GM12878 (cell line): ENCODE measurements at regions not wholly inside any gene's neighbourhood (a gene's known extent, or its start where the extent isn't known, plus 50 kb on each side); places are given as distances from the start of the nearest gene placed in this dataset.

Source experiments
- ATAC-seq: fragments of 200-7000 bp; cut with Tn5 transposase; 3 replicates; pipeline ENCODE4 v1.9.1; 2020; ENCODE audit warnings: mild to moderate bottlenecking, moderate library complexity
- BruUV-seq: library from RNA; stranded (reverse); fragments of 400-500 nt; replicated peaks from 2 replicates; lab custom pipeline; 2021; lab: Mats Ljungman, UMichigan
- CTCF ChIA-PET: fragments of 300-600 bp; sonication (Branson Sonifier 250); formaldehyde crosslinking; extraction: SDS; loops from one replicate; lab custom pipeline; 2021; ENCODE audit warnings: inconsistent platforms; lab: Yijun Ruan, JAX
- POLR2A ChIA-PET: fragments of 350-600 bp; formaldehyde crosslinking; extraction: SDS; loops from one replicate; lab custom pipeline; 2021; ENCODE audit warnings: inconsistent platforms; lab: Charles Lee
- RAD21 ChIA-PET: fragments of 300-600 bp; sonication (Branson Sonifier 250); formaldehyde crosslinking; loops from one replicate; lab custom pipeline; 2023; ENCODE audit warnings: antibody characterized with exemption; ENCODE audit not compliant: unreplicated experiment; lab: Charles Lee
- SMC1A ChIA-PET: fragments of 300-600 bp; sonication (Branson Sonifier 250); formaldehyde crosslinking; loops from one replicate; lab custom pipeline; 2023; ENCODE audit not compliant: unreplicated experiment, uncharacterized antibody; lab: Charles Lee
- DNase-seq: peaks from one replicate; pipeline ENCODE4 v3.0.0-alpha.2; 2011; ENCODE audit warnings: low read depth, low spot score
- FAIRE-seq: peaks from 3 replicates; lab custom pipeline; 2011; peaks lifted over from hg19 to GRCh38; lab: Jason Lieb, UNC
- H2AFZ ChIP-seq: 2 replicates; pipeline ENCODE4 v1.6.0; 2011; ENCODE audit warnings: low read depth, low read length, control low read depth; ENCODE audit not compliant: control insufficient read depth
- H3K27ac ChIP-seq: 2 replicates; pipeline ENCODE4 v1.5.1; 2011; ENCODE audit warnings: control low read depth; ENCODE audit not compliant: control insufficient read depth, insufficient read depth
- H3K27me3 ChIP-seq, 2 experiments: replicated peaks in 1 of 2; 2 replicates each; pipeline versions ENCODE4 v1.6.0 to v1.6.1; 2011; ENCODE audit warnings: low read length in 1 of 2; ENCODE audit not compliant: control insufficient read depth in 2 of 2, insufficient read depth in 2 of 2
- H3K36me3 ChIP-seq, 2 experiments: 2 replicates each; pipeline ENCODE4 v1.5.1; 2011; ENCODE audit warnings: low read length in 1 of 2; ENCODE audit not compliant: control insufficient read depth in 2 of 2, insufficient read depth in 2 of 2
- H3K4me1 ChIP-seq: 2 replicates; pipeline ENCODE4 v1.6.1; 2011; ENCODE audit warnings: mild to moderate bottlenecking, low read length, moderate library complexity, mixed read lengths; ENCODE audit not compliant: control insufficient read depth, insufficient read depth
- H3K4me2 ChIP-seq: 2 replicates; pipeline ENCODE4 v1.6.0; 2011; ENCODE audit warnings: control low read depth; ENCODE audit not compliant: control insufficient read depth, insufficient read depth
- H3K4me3 ChIP-seq: fragments of 200-600 bp; sonication (generic); 2 replicates; pipeline ENCODE4 v1.5.1; 2016
- H3K79me2 ChIP-seq: 2 replicates; pipeline ENCODE4 v1.6.0; 2011; ENCODE audit warnings: low read length; ENCODE audit not compliant: control insufficient read depth, insufficient read depth
- H3K9ac ChIP-seq: 2 replicates; pipeline ENCODE4 v1.8.0; 2011; ENCODE audit warnings: low read length, control low read depth, mixed read lengths; ENCODE audit not compliant: control insufficient read depth, insufficient read depth
- H3K9me3 ChIP-seq: replicated peaks from 3 replicates; pipeline ENCODE4 v1.5.1; 2011; ENCODE audit warnings: mild to moderate bottlenecking, low read length; ENCODE audit not compliant: control insufficient read depth, insufficient read depth
- H4K20me1 ChIP-seq: 2 replicates; pipeline ENCODE4 v1.6.0; 2011; ENCODE audit not compliant: control insufficient read depth, insufficient read depth
- BCL11A ChIP-seq: IDR thresholded peaks from 2 replicates; pipeline ENCODE4 v1.6.1; 2011; ENCODE audit warnings: low read depth, low read length
- IKZF2 ChIP-seq, 2 experiments: fragments of 450-650 bp; IDR thresholded peaks; 2 replicates each; pipeline ENCODE4 v1.6.1; 2017; ENCODE audit warnings: mild to moderate bottlenecking in 2 of 2, moderate library complexity in 2 of 2
- NFYA ChIP-seq: IDR thresholded peaks from 2 replicates; pipeline ENCODE4 v1.6.1; 2011; ENCODE audit warnings: low read depth, mild to moderate bottlenecking, low read length, improper control_type of control experiment, borderline replicate concordance
- POLR2A ChIP-seq: IDR thresholded peaks from 2 replicates; pipeline ENCODE4 v1.6.1; 2011; ENCODE audit warnings: low read depth, mild to moderate bottlenecking, low read length
- SMC3 ChIP-seq: IDR thresholded peaks from 2 replicates; pipeline ENCODE4 v1.6.1; 2011; ENCODE audit warnings: low read length, improper control_type of control experiment, borderline replicate concordance
- SRF ChIP-seq, 2 experiments: IDR thresholded peaks; 2 replicates each; pipeline ENCODE4 v1.6.1; 2011; ENCODE audit warnings: low read depth in 2 of 2, low read length in 2 of 2, mild to moderate bottlenecking in 1 of 2, moderate library complexity in 1 of 2
- STAT3 ChIP-seq: IDR thresholded peaks from 2 replicates; pipeline ENCODE4 v1.6.1; 2011; ENCODE audit warnings: low read depth, low read length, improper control_type of control experiment
- TCF7 ChIP-seq: IDR thresholded peaks from 2 replicates; pipeline ENCODE4 v1.6.1; 2014; ENCODE audit warnings: antibody characterized with exemption, borderline replicate concordance
- YY1 ChIP-seq: IDR thresholded peaks from 2 replicates; pipeline ENCODE4 v1.6.1; 2011; ENCODE audit warnings: low read depth, mild to moderate bottlenecking, low read length
- ZNF217 ChIP-seq: fragments of 450-650 bp; IDR thresholded peaks from 2 replicates; pipeline ENCODE4 v1.6.1; 2017; ENCODE audit warnings: antibody characterized with exemption, mild to moderate bottlenecking
- WGBS: methylation state at CpG from one replicate; pipeline ENCODE4 v1.1.6; 2016; ENCODE audit warnings: low lambda C conversion rate; ENCODE audit not compliant: insufficient replicate concordance, insufficient coverage; ENCODE audit errors: missing lambda C conversion rate; 5-methylcytosine and 5-hydroxymethylcytosine counted together
- in situ Hi-C: fragments of 300-500 bp; cut with MboI; formaldehyde crosslinking; loops from 9 replicates; pipeline ENCODE4 v1.14.3; 2018; ENCODE audit warnings: mixed read lengths
- intact Hi-C: fragments of 100-400 bp; cut with micrococcal nuclease; formaldehyde crosslinking; loops from one replicate; pipeline ENCODE4 v1.14.2; 2022; ENCODE audit not compliant: unreplicated experiment
- TF ChIP-seq, protein P1 (sequence below): fragments of 450-650 bp; formaldehyde crosslinking; IDR thresholded peaks from 2 replicates; pipeline ENCODE4 v1.4.0; 2022; ENCODE audit warnings: mild to moderate bottlenecking, moderate library complexity

- no peak for DNase-seq
- no peaks in the 10 kb centered on the region for H4K20me1 ChIP-seq
- no peak overlapping the region for H2AFZ ChIP-seq
- no peak for ATAC-seq
- ChIA-PET POLR2A (no interaction called here), CTCF (no interaction called here), SMC1A (no interaction called here), RAD21 (no interaction called here)
- in situ Hi-C loops (loop anchor here (5.0 to 10.0 kb wide), 2 partner anchors 1034 to 1067 kb away; no protein-coding TSS in a partner anchor), intact Hi-C loops (loop anchor here (5.0 kb wide), 1 partner anchor 753 kb away; no protein-coding TSS in a partner anchor)
- H3K9ac ChIP-seq, result no peak overlapping the region
- BruUV-seq, result no TSS peak
- H3K4me3 ChIP-seq, result no peak overlapping the region
- no peaks in the 10 kb centered on the region for H3K9me3 ChIP-seq
- TF ChIP-seq SRF (IDR thresholded peaks at IDR 0.05; ENCODE audit: low read depth in 2 of 2, low read length in 2 of 2), result no peak
- no peak for TF ChIP-seq YY1
- TF ChIP-seq POLR2A, result no peak
- no peak for TF ChIP-seq STAT3
- no peak for TF ChIP-seq BCL11A
- no peak for TF ChIP-seq SMC3
- TF ChIP-seq TCF7, result no peak
- TF ChIP-seq IKZF2 (IDR thresholded peaks at IDR 0.05), result no peak
- TF ChIP-seq NFYA, result no peak
- no peak for TF ChIP-seq ZNF217
- TF ChIP-seq, protein P1, sequence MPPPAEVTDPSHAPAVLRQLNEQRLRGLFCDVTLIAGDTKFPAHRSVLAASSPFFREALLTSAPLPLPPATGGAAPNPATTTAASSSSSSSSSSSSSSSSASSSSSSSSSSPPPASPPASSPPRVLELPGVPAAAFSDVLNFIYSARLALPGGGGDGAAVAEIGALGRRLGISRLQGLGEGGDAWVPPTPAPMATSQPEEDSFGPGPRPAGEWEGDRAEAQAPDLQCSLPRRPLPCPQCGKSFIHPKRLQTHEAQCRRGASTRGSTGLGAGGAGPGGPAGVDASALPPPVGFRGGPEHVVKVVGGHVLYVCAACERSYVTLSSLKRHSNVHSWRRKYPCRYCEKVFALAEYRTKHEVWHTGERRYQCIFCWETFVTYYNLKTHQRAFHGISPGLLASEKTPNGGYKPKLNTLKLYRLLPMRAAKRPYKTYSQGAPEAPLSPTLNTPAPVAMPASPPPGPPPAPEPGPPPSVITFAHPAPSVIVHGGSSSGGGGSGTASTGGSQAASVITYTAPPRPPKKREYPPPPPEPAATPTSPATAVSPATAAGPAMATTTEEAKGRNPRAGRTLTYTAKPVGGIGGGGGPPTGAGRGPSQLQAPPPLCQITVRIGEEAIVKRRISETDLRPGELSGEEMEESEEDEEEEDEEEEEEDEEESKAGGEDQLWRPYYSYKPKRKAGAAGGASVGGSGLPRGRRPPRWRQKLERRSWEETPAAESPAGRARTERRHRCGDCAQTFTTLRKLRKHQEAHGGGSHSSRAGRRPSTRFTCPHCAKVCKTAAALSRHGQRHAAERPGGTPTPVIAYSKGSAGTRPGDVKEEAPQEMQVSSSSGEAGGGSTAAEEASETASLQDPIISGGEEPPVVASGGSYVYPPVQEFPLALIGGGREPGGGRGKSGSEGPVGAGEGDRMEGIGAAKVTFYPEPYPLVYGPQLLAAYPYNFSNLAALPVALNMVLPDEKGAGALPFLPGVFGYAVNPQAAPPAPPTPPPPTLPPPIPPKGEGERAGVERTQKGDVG (CRISPR knock-in tag), result no peak
- WGBS, result 0% methylated on average over 2 of the region's 2 CpGs
- H3K27me3 ChIP-seq, result no peaks in the 10 kb centered on the region
- no peak for FAIRE-seq
- H3K36me3 ChIP-seq, result no peaks in the 10 kb centered on the region
- no peak overlapping the region for H3K4me2 ChIP-seq
- H3K27ac ChIP-seq, result no peak overlapping the region
- H3K79me2 ChIP-seq, result no peaks in the 10 kb centered on the region
- no peaks in the 10 kb centered on the region for H3K4me1 ChIP-seq
These were observed 782.9 kb upstream of the API5 start for GRCh38 chr11:42528911-42529310.
